B cell (primary cell): ENCODE measurements at regions not wholly inside any gene's neighbourhood (a gene's known extent, or its start where the extent isn't known, plus 50 kb on each side); places are given as distances from the start of the nearest gene placed in this dataset.

Experiments used
- ATAC-seq: fragments of 200-7000 bp; cut with Tn5 transposase; one replicate; pipeline ENCODE4 v1.10.0; 2021; ENCODE audit warnings: low read depth, mild to moderate bottlenecking, moderate number of reproducible peaks, moderate library complexity
- CTCF ChIA-PET: fragments of 350-600 bp; sonication (Branson Sonifier 250); formaldehyde crosslinking; loops from one replicate; lab custom pipeline; 2021; ENCODE audit warnings: antibody characterized with exemption, inconsistent platforms; lab: Charles Lee
- POLR2A ChIA-PET: fragments of 350-600 bp; sonication (Branson Sonifier 250); formaldehyde crosslinking; loops from one replicate; lab custom pipeline; 2021; ENCODE audit warnings: antibody characterized with exemption; lab: Charles Lee
- DNase-seq: peaks from one replicate; pipeline ENCODE4 v3.0.0; 2013
- H2AFZ ChIP-seq: 2 replicates; pipeline ENCODE4 v1.6.1; 2012; ENCODE audit warnings: mild to moderate bottlenecking, low read depth, low read length; ENCODE audit not compliant: insufficient read depth, poor library complexity, severe bottlenecking
- H3K27ac ChIP-seq, 2 donors: 1 replicate in 1 of 2; 2 replicates in 1 of 2; pipeline ENCODE4 v1.5.1; 2012 to 2013; ENCODE audit warnings: low read length in 2 of 2, mild to moderate bottlenecking in 2 of 2, moderate library complexity in 1 of 2
- H3K27me3 ChIP-seq, 4 experiments: fragments of 200-600 bp in 1 of 4; sonication (generic) in 1 of 4; replicated peaks in 1 of 4; 1 replicate in 2 of 4; 2 replicates in 2 of 4; pipeline versions ENCODE4 v1.6.1 to v1.7.0; 2013 to 2016; ENCODE audit warnings: low read length in 3 of 4, mild to moderate bottlenecking in 2 of 4, mixed read lengths in 1 of 4, moderate library complexity in 1 of 4; ENCODE audit not compliant: insufficient read depth in 4 of 4, control insufficient read depth in 3 of 4; ENCODE audit errors: control extremely low read depth in 1 of 4
- H3K36me3 ChIP-seq, 2 experiments: replicated peaks in 1 of 2; 1 replicate in 1 of 2; 2 replicates in 1 of 2; pipeline versions ENCODE4 v1.6.1 to v1.7.1; 2013; ENCODE audit warnings: low read length in 1 of 2; ENCODE audit not compliant: insufficient read depth in 2 of 2, control insufficient read depth in 1 of 2; ENCODE audit errors: control extremely low read depth in 1 of 2, extremely low read depth in 1 of 2
- H3K4me1 ChIP-seq, 2 donors: fragments of 200-600 bp in 1 of 2; sonication (generic) in 1 of 2; 1 replicate in 1 of 2; 2 replicates in 1 of 2; pipeline versions ENCODE4 v1.5.1 to v1.6.1; 2013 to 2017; ENCODE audit warnings: low read length in 2 of 2; ENCODE audit not compliant: control insufficient read depth in 2 of 2, insufficient read depth in 2 of 2
- H3K4me2 ChIP-seq: replicated peaks from 2 replicates; pipeline ENCODE3; 2012; ENCODE audit warnings: mild to moderate bottlenecking, low read depth, low read length; ENCODE audit not compliant: poor library complexity, severe bottlenecking
- H3K4me3 ChIP-seq, 5 experiments: fragments of 200-600 bp in 1 of 5; sonication (generic) in 1 of 5; 1 replicate in 3 of 5; 2 replicates in 2 of 5; pipeline versions ENCODE4 v1.5.1 to v1.7.0; 2011 to 2016; ENCODE audit warnings: low read length in 4 of 5, mild to moderate bottlenecking in 4 of 5, low read depth in 2 of 5, control low read depth in 1 of 5, moderate library complexity in 1 of 5; ENCODE audit not compliant: insufficient read depth in 1 of 5; ENCODE audit errors: control extremely low read depth in 1 of 5, extremely low read depth in 1 of 5
- H3K79me2 ChIP-seq: fragments of 200-600 bp; sonication (generic); one replicate; pipeline ENCODE4 v1.6.0; 2016; ENCODE audit warnings: low read length; ENCODE audit not compliant: control insufficient read depth, insufficient read depth
- H3K9ac ChIP-seq: fragments of 200-600 bp; sonication (generic); 2 replicates; pipeline ENCODE4 v1.6.1; 2017; ENCODE audit warnings: mild to moderate bottlenecking, low read length, moderate library complexity
- H3K9me3 ChIP-seq, 3 donors: one replicate each; pipeline versions ENCODE4 v1.6.1 to v1.7.1; 2013; ENCODE audit warnings: low read length in 2 of 3; ENCODE audit not compliant: control insufficient read depth in 2 of 3, insufficient read depth in 1 of 3; ENCODE audit errors: control extremely low read depth in 1 of 3
- H4K20me1 ChIP-seq: 2 replicates; pipeline ENCODE4 v1.6.0; 2012; ENCODE audit warnings: mild to moderate bottlenecking, low read length; ENCODE audit not compliant: insufficient read depth, control insufficient read depth, poor library complexity, severe bottlenecking
- H3K27ac Mint-ChIP-seq: one replicate; pipeline ENCODE4 v1.8.0; 2021; ENCODE audit warnings: mixed read lengths
- H3K27me3 Mint-ChIP-seq: one replicate; pipeline ENCODE4 v1.8.0; 2021; ENCODE audit warnings: mixed read lengths
- H3K4me1 Mint-ChIP-seq: one replicate; pipeline ENCODE4 v1.8.0; 2021; ENCODE audit warnings: mixed read lengths
- H3K4me3 Mint-ChIP-seq: one replicate; pipeline ENCODE4 v1.8.0; 2021; ENCODE audit warnings: mixed read lengths
- H3K9me3 Mint-ChIP-seq: one replicate; pipeline ENCODE4 v1.8.0; 2022; ENCODE audit warnings: mixed read lengths; ENCODE audit not compliant: insufficient read depth
- CTCF ChIP-seq: fragments of 200-600 bp; IDR thresholded peaks from one replicate; pipeline ENCODE4 v1.8.0; 2022; ENCODE audit warnings: antibody characterized with exemption, mild to moderate bottlenecking
- EZH2 ChIP-seq: IDR thresholded peaks from 2 replicates; pipeline ENCODE4 v1.6.1; 2012; ENCODE audit warnings: borderline replicate concordance, low read depth, mild to moderate bottlenecking, moderate library complexity, low read length; ENCODE audit not compliant: insufficient read depth, poor library complexity, severe bottlenecking
- WGBS: methylation state at CpG from one replicate; pipeline ENCODE4 v1.1.5; 2013; ENCODE audit warnings: missing lambda C conversion rate; ENCODE audit not compliant: insufficient coverage; 5-methylcytosine and 5-hydroxymethylcytosine counted together
- intact Hi-C: fragments of 100-400 bp; cut with micrococcal nuclease; formaldehyde crosslinking; loops from one replicate; pipeline ENCODE4 v1.10.0; 2022

GRCh38 chr4:43341741-43342140 is 449.2 kb downstream of the GRXCR1 start:
- ATAC-seq (no peak), DNase-seq (no peak)
- no peaks in the 10 kb centered on the region for H3K9me3 ChIP-seq
- intact Hi-C loops, result no loop called here
- H4K20me1 ChIP-seq, result no peaks in the 10 kb centered on the region
- ChIA-PET POLR2A (no interaction called here), CTCF (no interaction called here)
- Mint-ChIP-seq H3K4me3 (no peak overlapping the region), H3K9me3 (no peaks in the 10 kb centered on the region), H3K27me3 (no peaks in the 10 kb centered on the region), H3K27ac (no peak overlapping the region), H3K4me1 (no peaks in the 10 kb centered on the region)
- no peak overlapping the region for H3K4me3 ChIP-seq
- no peaks in the 10 kb centered on the region for H3K79me2 ChIP-seq
- WGBS, result no CpG with 5 or more reads among the region's 2 CpGs
- H3K27me3 ChIP-seq, result no peaks in the 10 kb centered on the region
- H2AFZ ChIP-seq, result no peak overlapping the region
- no peaks in the 10 kb centered on the region for H3K4me1 ChIP-seq
- TF ChIP-seq CTCF (no peak), EZH2 (no peak)
- no peak overlapping the region for H3K27ac ChIP-seq
- no peak overlapping the region for H3K4me2 ChIP-seq
- H3K36me3 ChIP-seq, result no peaks in the 10 kb centered on the region
- no peak overlapping the region for H3K9ac ChIP-seq

- no peaks in the 10 kb centered on the region for H3K9me3 Mint-ChIP-seq
- no peaks in the 10 kb centered on the region for H3K79me2 ChIP-seq
- no peaks in the 10 kb centered on the region for H3K4me1 Mint-ChIP-seq
- POLR2A ChIA-PET, result no interaction called here
- no peak overlapping the region for H3K4me3 ChIP-seq
- ATAC-seq, result no peak
- no peak for DNase-seq
- H3K4me1 ChIP-seq, result no peaks in the 10 kb centered on the region
- H3K4me2 ChIP-seq, result no peak overlapping the region
- no peak overlapping the region for H3K27ac ChIP-seq
- no peak overlapping the region for H3K4me3 Mint-ChIP-seq
- no peak overlapping the region for H2AFZ ChIP-seq
- no peaks in the 10 kb centered on the region for H3K27me3 Mint-ChIP-seq
- H3K9ac ChIP-seq, result no peak overlapping the region
- H3K27me3 ChIP-seq, result no peaks in the 10 kb centered on the region
- H4K20me1 ChIP-seq, result no peaks in the 10 kb centered on the region
- CTCF ChIA-PET, result no interaction called here
- TF ChIP-seq EZH2 (no peak), CTCF (no peak)
- no peaks in the 10 kb centered on the region for H3K9me3 ChIP-seq
- H3K27ac Mint-ChIP-seq, result no peak overlapping the region
- no peaks in the 10 kb centered on the region for H3K36me3 ChIP-seq
- intact Hi-C loops, result no loop called here
These were observed 450.8 kb downstream of the GRXCR1 start for GRCh38 chr4:43343298-43343697.
